Fibroblast of the aortic adventitia (primary cell): ENCODE measurements at regions not wholly inside any gene's neighbourhood (a gene's known extent, or its start where the extent isn't known, plus 50 kb on each side); places are given as distances from the start of the nearest gene placed in this dataset.

Source experiments
- DNase-seq: peaks from one replicate; pipeline ENCODE4 v3.0.0-alpha.2; 2010; ENCODE audit warnings: low read depth
- H3K4me3 ChIP-seq: 2 replicates; pipeline ENCODE4 v1.5.1; 2011; ENCODE audit warnings: low read depth, mild to moderate bottlenecking, control low read depth, low read length, moderate library complexity
- TF ChIP-seq, protein P1 (sequence below): IDR thresholded peaks from 2 replicates; pipeline ENCODE4 v1.5.1; 2011; ENCODE audit warnings: mild to moderate bottlenecking, low read length, control low read depth, inconsistent platforms; ENCODE audit not compliant: insufficient read depth

DNA sequence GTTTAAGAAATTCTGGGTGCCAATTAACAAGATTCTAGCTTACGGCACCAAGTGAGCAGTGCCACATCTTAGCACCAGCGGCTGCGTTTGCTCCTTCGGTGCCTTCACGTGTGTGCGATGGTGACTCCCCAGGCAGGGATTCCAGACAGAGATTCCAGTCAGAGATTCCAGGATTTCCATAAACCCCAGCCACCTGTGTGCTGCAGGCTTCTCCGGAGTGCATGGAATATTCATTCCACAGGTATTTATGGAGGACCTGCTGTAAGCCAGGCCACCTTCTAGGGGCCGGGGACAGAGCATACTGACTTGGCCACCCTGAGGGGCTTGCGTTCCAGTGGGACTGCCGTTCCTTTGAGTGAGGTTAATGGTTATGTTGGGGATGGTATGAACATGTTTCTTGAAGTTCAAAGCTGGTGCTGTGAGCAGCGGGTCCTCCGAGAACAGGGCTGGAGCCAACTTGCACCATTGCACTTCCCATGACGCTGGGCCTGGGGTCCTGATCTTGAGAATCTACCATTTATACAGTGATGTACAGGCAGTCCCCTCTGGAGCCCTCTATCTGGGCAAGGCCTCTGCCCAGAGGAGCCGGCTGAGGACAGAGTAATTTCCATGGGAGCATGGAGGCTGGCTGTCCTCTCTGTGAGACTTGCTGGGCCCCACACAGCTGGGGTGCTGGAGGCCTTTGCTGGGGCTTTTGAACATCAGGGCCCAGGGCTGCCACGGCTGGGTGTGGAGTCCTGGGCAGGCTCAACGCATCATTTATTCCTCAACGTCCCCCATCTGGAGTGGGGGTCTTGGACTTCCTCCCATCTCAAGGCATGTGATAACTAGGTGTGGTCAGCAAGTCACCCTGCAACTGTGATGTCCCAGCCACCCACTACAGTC is 58.8 kb upstream of the AJAP1 start:
- DNase-seq: no peak
- TF ChIP-seq, protein P1, sequence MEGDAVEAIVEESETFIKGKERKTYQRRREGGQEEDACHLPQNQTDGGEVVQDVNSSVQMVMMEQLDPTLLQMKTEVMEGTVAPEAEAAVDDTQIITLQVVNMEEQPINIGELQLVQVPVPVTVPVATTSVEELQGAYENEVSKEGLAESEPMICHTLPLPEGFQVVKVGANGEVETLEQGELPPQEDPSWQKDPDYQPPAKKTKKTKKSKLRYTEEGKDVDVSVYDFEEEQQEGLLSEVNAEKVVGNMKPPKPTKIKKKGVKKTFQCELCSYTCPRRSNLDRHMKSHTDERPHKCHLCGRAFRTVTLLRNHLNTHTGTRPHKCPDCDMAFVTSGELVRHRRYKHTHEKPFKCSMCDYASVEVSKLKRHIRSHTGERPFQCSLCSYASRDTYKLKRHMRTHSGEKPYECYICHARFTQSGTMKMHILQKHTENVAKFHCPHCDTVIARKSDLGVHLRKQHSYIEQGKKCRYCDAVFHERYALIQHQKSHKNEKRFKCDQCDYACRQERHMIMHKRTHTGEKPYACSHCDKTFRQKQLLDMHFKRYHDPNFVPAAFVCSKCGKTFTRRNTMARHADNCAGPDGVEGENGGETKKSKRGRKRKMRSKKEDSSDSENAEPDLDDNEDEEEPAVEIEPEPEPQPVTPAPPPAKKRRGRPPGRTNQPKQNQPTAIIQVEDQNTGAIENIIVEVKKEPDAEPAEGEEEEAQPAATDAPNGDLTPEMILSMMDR: no peak

DNA sequence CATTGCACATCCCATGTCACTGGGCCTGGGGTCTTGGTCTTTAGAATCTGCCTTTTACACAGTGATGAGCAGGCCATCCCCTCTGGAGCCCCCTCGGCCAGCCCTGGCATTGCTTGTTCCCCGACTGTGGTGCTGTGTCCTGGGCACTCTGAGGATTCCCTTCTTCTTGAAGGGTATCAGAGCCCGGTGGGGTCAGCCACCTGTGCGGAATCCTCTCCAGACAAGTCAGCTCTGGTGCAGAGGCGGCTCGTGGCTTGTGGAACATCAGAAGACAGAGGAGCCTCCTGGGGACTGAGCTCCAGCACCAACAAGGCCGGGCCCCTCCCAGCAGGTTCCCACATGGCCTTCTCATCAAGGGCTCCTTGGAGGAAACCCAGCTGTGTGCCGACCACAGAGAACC is 57.9 kb upstream of the AJAP1 start:
- no peak overlapping the region for H3K4me3 ChIP-seq
- DNase-seq: no peak
- TF ChIP-seq, protein P1: no peak

More for the DNA sequence above, 58.8 kb upstream of the AJAP1 start:
- no peak overlapping the region for H3K4me3 ChIP-seq

DNA sequence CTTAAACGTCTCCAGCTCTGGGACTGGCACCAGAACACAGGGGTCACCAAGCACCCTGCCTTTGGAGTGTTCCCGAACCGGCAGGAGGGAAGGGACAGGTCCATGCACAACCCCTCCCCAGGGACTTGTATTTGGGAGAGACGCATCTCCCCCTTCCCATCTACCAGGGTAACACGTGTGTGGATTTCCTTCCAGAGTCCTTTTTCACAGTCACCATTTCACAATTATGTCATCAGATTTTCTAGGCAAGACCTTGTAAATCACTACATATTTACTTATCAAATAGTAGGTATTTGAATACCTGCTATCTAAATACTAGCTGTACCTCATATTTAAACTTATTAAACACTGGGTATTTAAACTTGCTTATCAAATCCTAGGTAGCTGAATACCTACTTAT is 57.4 kb upstream of the AJAP1 start:
- DNase-seq: no peak
- H3K4me3 ChIP-seq: no peak overlapping the region
- TF ChIP-seq, protein P1: no peak

DNA sequence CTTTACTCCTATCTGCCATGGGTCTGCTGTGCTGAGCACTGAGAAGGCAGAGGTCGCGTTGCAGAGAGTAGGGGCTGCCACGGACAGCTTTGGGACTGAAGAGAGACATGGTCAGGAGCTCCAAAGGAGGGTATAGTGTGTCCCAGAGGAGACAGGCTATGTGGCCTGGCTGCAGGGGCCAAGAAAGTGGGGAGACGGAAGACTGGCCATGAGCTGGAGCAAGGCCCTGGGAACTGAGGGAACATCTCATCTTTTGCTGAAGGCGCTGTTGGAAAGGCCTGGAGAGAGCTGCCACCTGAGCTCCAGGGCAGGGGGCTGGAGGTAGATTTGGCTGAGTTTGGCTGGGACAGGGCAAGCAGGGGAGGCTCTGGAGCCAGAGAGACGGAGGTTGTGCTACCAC is 55.8 kb upstream of the AJAP1 start:
- TF ChIP-seq, protein P1: no peak
- no peak overlapping the region for H3K4me3 ChIP-seq
- DNase-seq: no peak

DNA sequence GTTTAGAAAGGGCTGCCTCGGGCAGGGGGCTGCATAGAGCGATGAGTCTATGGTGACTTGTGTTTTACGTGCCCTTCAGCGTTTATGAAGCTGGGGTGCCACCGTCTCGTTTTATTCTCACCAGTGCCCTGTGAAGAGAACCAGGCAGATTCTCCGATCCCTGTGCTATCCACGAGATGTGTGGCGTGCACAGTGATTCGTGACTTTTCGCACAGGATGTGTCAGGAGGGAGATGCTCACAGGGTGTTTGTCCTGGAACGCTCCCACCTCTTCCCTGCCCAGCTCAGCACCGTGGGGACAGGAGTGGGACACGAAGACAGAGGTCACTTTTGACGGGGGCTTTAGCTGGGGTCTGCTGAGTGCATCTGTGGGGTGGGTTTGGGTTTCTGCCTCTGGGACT is 54.9 kb upstream of the AJAP1 start:
- TF ChIP-seq, protein P1: no peak

DNA sequence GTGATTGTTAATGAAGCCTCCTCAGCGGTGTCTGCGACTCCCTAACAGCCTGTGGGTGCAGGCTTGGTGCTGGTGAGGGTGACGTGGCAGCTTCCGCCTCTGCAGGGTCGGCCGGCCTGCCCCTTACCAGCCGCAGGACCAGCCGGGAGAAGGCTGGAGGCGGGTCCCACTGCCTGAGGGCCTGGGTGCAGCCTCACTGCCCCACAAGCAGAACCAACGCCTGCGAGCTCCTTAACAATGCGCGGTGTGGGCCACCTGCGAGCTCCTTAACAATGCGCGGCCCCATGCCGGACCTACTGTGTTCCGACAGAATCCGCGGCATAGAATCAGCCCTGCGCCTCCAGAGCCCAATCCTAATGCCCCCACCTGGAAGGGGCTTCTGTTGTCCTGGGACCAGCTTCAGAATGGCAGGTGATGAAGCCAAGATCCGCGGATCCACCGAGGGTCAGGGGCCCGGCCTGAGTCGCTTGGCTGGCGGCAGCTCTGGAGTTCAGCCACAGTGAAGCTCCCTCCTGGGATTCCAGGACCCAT is 54.4 kb upstream of the AJAP1 start:
- no peak for DNase-seq
- no peak overlapping the region for H3K4me3 ChIP-seq
- TF ChIP-seq, protein P1: no peak

More for the DNA sequence above, 54.9 kb upstream of the AJAP1 start:
- no peak for DNase-seq
- H3K4me3 ChIP-seq: no peak overlapping the region
